SK-N-SH treated with all-trans-retinoic acid at 6 μM for 48 hours (cell line): ENCODE measurements at regions not wholly inside any gene's neighbourhood (a gene's known extent, or its start where the extent isn't known, plus 50 kb on each side); places are given as distances from the start of the nearest gene placed in this dataset.

Experiments used
- ATAC-seq: fragments of 200-7000 bp; cut with Tn5 transposase; 3 replicates; pipeline ENCODE4 v1.9.1; 2020; ENCODE audit warnings: mild to moderate bottlenecking, moderate library complexity
- ARNTL ChIP-seq: fragments of 450-650 bp; formaldehyde crosslinking; IDR thresholded peaks from 2 replicates; pipeline ENCODE4 v1.5.0; 2020; ENCODE audit warnings: low read depth, mild to moderate bottlenecking, moderate library complexity, borderline replicate concordance
- BACH2 ChIP-seq: fragments of 250-450 bp; sonication (Bioruptor Pico); IDR thresholded peaks from 2 replicates; pipeline ENCODE4 v1.9.0; 2021; ENCODE audit warnings: mild to moderate bottlenecking, borderline replicate concordance
- CSDC2 ChIP-seq: fragments of 250-450 bp; sonication (Bioruptor Pico); IDR thresholded peaks from 2 replicates; pipeline ENCODE4 v1.5.0; 2020; ENCODE audit warnings: mild to moderate bottlenecking, moderate library complexity
- ESRRG ChIP-seq: fragments of 250-450 bp; sonication (Bioruptor Pico); IDR thresholded peaks from 2 replicates; pipeline ENCODE4 v1.6.1; 2021; ENCODE audit warnings: mild to moderate bottlenecking
- GLIS3 ChIP-seq: fragments of 250-450 bp; sonication (Bioruptor Pico); IDR thresholded peaks from 2 replicates; pipeline ENCODE4 v1.5.0; 2020; ENCODE audit warnings: mild to moderate bottlenecking, moderate library complexity
- ISL1 ChIP-seq: fragments of 250-450 bp; sonication (Bioruptor Pico); IDR thresholded peaks from 2 replicates; pipeline ENCODE4 v2.1.2; 2022; ENCODE audit warnings: mild to moderate bottlenecking, moderate library complexity
- OSR1 ChIP-seq: fragments of 250-450 bp; sonication (Bioruptor Pico); IDR thresholded peaks from 2 replicates; pipeline ENCODE4 v1.8.0; 2022; ENCODE audit warnings: moderate library complexity, mild to moderate bottlenecking, inconsistent platforms
- PPARA ChIP-seq: fragments of 250-450 bp; sonication (Bioruptor Pico); IDR thresholded peaks from 2 replicates; pipeline ENCODE4 v1.5.0; 2020; ENCODE audit warnings: mild to moderate bottlenecking, borderline replicate concordance
- TOX ChIP-seq: fragments of 250-450 bp; sonication (Bioruptor Pico); IDR thresholded peaks from 2 replicates; pipeline ENCODE4 v1.8.0; 2021; ENCODE audit warnings: mild to moderate bottlenecking, moderate library complexity, borderline replicate concordance
- ZC3H10 ChIP-seq: fragments of 250-450 bp; sonication (Bioruptor Pico); IDR thresholded peaks from 2 replicates; pipeline ENCODE4 v1.5.1; 2021; ENCODE audit warnings: mild to moderate bottlenecking, moderate library complexity
- ZFP3 ChIP-seq: fragments of 250-450 bp; sonication (Bioruptor Pico); IDR thresholded peaks from 2 replicates; pipeline ENCODE4 v1.5.0; 2020; ENCODE audit warnings: mild to moderate bottlenecking, moderate library complexity
- ZFP30 ChIP-seq: fragments of 450-650 bp; formaldehyde crosslinking; IDR thresholded peaks from 2 replicates; pipeline ENCODE4 v1.5.0; 2022; ENCODE audit warnings: mild to moderate bottlenecking, moderate library complexity
- ZNF565 ChIP-seq: fragments of 450-650 bp; formaldehyde crosslinking; conservative IDR thresholded peaks from 2 replicates; pipeline ENCODE4 v1.5.0; 2020; ENCODE audit warnings: low read depth, mild to moderate bottlenecking, moderate library complexity
- ZNF70 ChIP-seq: fragments of 450-650 bp; formaldehyde crosslinking; IDR thresholded peaks from 2 replicates; pipeline ENCODE4 v1.5.0; 2020; ENCODE audit warnings: mild to moderate bottlenecking, moderate library complexity
- ZNF8 ChIP-seq: fragments of 450-650 bp; formaldehyde crosslinking; IDR thresholded peaks from 2 replicates; pipeline ENCODE4 v1.5.0; 2020; ENCODE audit warnings: mild to moderate bottlenecking, moderate library complexity
- TF ChIP-seq, protein P1 (sequence below): fragments of 250-450 bp; sonication (Bioruptor Pico); IDR thresholded peaks from 2 replicates; pipeline ENCODE4 v1.8.0; 2020; ENCODE audit warnings: mild to moderate bottlenecking, moderate library complexity, borderline replicate concordance
- TF ChIP-seq, protein P2 (sequence below): fragments of 250-450 bp; sonication (Bioruptor Pico); IDR thresholded peaks from 2 replicates; pipeline ENCODE4 v1.8.0; 2021; ENCODE audit warnings: low read depth, mild to moderate bottlenecking, moderate library complexity, borderline replicate concordance
- TF ChIP-seq, protein P3 (sequence below): fragments of 250-450 bp; sonication (Bioruptor Pico); IDR thresholded peaks from 2 replicates; pipeline ENCODE4 v1.5.1; 2021; ENCODE audit warnings: mild to moderate bottlenecking, moderate library complexity
- TF ChIP-seq, protein P4 (sequence below): fragments of 250-450 bp; sonication (Bioruptor Pico); IDR thresholded peaks from 2 replicates; pipeline ENCODE4 v1.5.1; 2020; ENCODE audit warnings: low read depth, mild to moderate bottlenecking, moderate library complexity

DNA sequence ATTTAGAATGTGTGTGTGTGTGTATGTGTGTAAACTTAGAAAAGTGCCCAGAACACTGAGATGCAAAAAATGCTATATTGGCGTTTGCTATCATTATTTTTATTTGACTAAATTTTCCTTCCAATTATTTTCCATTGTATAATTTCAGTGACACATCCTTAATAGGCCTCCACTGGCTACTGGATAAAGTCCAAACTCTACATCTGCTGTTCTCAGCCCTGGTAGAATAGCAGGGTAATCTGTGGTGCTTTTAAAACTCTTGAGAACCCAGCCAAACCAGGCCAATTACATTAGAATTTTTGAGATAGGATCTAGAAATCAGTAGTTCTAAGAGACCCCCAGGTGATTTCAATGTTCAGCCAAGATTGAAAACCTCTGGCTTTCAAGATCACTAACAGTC, 66.4 kb downstream of the ZNF503 start (continued):
- no peak for TF ChIP-seq ISL1
- TF ChIP-seq GLIS3: no peak
- TF ChIP-seq CSDC2 (CRISPR knock-in tag): no peak
- no peak for TF ChIP-seq ZFP3 (CRISPR knock-in tag)
- no peak for TF ChIP-seq ZNF70 (CRISPR knock-in tag)
- TF ChIP-seq ZNF8 (CRISPR knock-in tag): no peak
- no peak for TF ChIP-seq OSR1 (CRISPR knock-in tag)
- no peak for TF ChIP-seq ZC3H10 (CRISPR knock-in tag)
- TF ChIP-seq, all 23 proteins: peak for 0

DNA sequence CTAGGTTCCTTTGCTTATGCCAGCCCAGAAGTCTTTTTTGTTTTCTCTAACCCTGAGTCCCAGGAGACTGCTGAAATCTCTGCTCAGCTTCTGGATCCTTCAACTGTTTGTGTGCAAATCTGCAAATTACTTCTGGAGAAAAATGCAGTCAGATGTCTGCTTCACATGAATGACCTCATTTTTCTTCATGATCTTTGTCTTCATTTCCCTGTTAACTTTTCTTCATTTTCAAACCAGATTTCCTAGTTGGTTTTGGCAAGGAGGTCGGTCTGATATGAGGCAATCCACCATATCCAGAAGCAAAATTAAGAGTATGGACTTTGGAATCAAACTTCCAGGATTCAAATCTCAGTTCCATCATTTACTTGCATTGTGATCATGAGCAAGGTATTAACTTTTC, 66.8 kb downstream of the ZNF503 start:
- ATAC-seq: no peak
- TF ChIP-seq ZNF565 (CRISPR knock-in tag) (no peak), ARNTL (no peak), CSDC2 (CRISPR knock-in tag) (no peak), ZC3H10 (CRISPR knock-in tag) (no peak), ESRRG (CRISPR knock-in tag) (no peak), ZFP3 (CRISPR knock-in tag) (no peak), BACH2 (no peak), OSR1 (CRISPR knock-in tag) (no peak), GLIS3 (no peak), ISL1 (no peak), TOX (no peak)
- TF ChIP-seq, protein P1, sequence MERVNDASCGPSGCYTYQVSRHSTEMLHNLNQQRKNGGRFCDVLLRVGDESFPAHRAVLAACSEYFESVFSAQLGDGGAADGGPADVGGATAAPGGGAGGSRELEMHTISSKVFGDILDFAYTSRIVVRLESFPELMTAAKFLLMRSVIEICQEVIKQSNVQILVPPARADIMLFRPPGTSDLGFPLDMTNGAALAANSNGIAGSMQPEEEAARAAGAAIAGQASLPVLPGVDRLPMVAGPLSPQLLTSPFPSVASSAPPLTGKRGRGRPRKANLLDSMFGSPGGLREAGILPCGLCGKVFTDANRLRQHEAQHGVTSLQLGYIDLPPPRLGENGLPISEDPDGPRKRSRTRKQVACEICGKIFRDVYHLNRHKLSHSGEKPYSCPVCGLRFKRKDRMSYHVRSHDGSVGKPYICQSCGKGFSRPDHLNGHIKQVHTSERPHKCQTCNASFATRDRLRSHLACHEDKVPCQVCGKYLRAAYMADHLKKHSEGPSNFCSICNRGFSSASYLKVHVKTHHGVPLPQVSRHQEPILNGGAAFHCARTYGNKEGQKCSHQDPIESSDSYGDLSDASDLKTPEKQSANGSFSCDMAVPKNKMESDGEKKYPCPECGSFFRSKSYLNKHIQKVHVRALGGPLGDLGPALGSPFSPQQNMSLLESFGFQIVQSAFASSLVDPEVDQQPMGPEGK: no peak
- TF ChIP-seq, protein P2, sequence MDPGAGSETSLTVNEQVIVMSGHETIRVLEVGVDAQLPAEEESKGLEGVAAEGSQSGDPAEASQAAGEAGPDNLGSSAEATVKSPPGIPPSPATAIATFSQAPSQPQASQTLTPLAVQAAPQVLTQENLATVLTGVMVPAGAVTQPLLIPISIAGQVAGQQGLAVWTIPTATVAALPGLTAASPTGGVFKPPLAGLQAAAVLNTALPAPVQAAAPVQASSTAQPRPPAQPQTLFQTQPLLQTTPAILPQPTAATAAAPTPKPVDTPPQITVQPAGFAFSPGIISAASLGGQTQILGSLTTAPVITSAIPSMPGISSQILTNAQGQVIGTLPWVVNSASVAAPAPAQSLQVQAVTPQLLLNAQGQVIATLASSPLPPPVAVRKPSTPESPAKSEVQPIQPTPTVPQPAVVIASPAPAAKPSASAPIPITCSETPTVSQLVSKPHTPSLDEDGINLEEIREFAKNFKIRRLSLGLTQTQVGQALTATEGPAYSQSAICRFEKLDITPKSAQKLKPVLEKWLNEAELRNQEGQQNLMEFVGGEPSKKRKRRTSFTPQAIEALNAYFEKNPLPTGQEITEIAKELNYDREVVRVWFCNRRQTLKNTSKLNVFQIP (CRISPR knock-in tag): no peak
- TF ChIP-seq, protein P3, sequence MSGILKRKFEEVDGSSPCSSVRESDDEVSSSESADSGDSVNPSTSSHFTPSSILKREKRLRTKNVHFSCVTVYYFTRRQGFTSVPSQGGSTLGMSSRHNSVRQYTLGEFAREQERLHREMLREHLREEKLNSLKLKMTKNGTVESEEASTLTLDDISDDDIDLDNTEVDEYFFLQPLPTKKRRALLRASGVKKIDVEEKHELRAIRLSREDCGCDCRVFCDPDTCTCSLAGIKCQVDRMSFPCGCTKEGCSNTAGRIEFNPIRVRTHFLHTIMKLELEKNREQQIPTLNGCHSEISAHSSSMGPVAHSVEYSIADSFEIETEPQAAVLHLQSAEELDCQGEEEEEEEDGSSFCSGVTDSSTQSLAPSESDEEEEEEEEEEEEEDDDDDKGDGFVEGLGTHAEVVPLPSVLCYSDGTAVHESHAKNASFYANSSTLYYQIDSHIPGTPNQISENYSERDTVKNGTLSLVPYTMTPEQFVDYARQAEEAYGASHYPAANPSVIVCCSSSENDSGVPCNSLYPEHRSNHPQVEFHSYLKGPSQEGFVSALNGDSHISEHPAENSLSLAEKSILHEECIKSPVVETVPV: no peak

DNA sequence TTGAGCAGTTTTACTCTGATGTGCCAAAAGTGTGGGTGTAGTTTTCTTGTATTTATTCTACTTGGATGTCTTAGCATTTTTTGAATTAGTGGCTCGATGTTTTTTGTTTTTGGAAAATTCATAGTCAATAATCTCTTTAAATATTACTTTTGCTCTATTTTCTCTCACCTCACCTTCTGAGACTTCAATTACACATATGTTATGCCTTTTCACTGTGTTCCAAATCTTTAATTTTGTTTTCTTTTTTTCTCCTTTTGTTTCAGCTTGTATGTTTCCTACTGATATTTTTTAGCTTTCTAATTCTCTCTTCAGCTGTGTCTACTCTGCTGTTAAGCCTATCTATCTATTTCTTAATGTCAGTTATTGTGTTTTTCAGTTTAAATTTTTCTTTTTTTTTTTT, 69.5 kb downstream of the ZNF503 start:
- TF ChIP-seq ZFP30 (CRISPR knock-in tag): peak; percentile 70
- TF ChIP-seq, protein P1: no peak
- ATAC-seq: no peak

DNA sequence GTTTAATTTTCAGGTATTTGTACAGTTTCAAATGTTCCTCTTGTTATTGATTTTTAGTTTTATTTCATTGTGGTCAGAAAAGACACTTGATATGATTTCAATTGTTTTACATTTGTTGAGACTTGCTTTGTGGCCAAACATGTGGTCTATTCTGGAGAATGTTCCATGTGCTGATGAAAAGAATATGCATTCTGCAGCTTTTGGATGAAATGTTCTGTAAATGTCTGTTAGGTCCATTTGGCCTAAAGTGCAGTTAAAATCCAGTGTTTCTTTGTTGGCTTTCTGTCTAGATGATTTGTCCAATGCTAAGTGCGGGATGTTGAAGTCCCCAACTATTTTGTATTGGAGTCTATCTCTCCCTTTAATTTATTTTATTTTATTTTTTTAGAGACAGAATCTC, 70.5 kb downstream of the ZNF503 start:
- TF ChIP-seq ARNTL: no peak
- no peak for TF ChIP-seq BACH2

DNA sequence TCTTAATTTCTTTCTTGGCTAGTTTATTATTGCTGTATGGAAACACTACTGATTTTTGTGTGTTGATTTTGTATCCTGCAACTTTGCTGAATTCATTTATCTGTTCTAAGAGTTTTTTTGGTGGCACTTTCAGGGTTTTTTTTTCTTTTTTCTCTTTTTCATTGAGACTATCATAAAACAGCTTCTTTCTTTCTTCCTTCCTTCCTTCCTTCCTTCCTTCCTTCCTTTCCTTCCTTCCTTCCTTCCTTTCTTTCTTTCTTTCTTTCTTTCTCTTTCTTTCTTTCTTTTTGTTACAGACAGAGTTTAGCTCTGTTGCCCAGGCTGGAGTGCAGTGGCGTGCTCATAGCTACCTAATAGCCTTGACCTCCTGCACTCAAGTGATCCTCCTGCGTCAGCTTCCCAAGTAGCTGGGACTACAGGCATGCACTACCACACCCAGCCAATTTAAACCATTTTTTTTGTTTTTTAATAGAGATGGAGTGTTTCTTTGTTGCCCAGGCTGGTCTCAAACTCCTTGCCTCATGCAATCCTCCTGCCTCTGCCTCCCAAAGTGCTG, 72.3 kb downstream of the ZNF503 start:
- TF ChIP-seq ZNF8 (CRISPR knock-in tag) (no peak), PPARA (CRISPR knock-in tag) (no peak), ESRRG (CRISPR knock-in tag) (no peak), ARNTL (no peak), BACH2 (no peak), ZC3H10 (CRISPR knock-in tag) (no peak), ISL1 (no peak)
- TF ChIP-seq, protein P4, sequence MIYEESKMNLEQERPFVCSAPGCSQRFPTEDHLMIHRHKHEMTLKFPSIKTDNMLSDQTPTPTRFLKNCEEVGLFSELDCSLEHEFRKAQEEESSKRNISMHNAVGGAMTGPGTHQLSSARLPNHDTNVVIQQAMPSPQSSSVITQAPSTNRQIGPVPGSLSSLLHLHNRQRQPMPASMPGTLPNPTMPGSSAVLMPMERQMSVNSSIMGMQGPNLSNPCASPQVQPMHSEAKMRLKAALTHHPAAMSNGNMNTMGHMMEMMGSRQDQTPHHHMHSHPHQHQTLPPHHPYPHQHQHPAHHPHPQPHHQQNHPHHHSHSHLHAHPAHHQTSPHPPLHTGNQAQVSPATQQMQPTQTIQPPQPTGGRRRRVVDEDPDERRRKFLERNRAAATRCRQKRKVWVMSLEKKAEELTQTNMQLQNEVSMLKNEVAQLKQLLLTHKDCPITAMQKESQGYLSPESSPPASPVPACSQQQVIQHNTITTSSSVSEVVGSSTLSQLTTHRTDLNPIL: no peak
- TF ChIP-seq, protein P1: no peak
- ATAC-seq: no peak

More for the DNA sequence above, 70.5 kb downstream of the ZNF503 start:
- no peak for ATAC-seq
